Stimulated activated naive CD8-positive, alpha-beta T cell treated with anti-CD3 and anti-CD28 coated beads, Interleukin-15, amount 100 ng/mL, for 72 hours (primary cell): ENCODE measurements at regions not wholly inside any gene's neighbourhood (a gene's known extent, or its start where the extent isn't known, plus 50 kb on each side); places are given as distances from the start of the nearest gene placed in this dataset.

Source experiments
- ATAC-seq: fragments of 150-1000 bp; cut with Tn5 transposase; 2 replicates; pipeline ENCODE4 v1.10.0; 2021; ENCODE audit warnings: mild to moderate bottlenecking, moderate library complexity
- DNase-seq, 2 donors: peaks; one replicate each; pipeline ENCODE4 v3.0.0; 2021 to 2022
- H3K27ac Mint-ChIP-seq, 2 donors: one replicate each; pipeline ENCODE4 v1.8.0; 2022; ENCODE audit warnings: mild to moderate bottlenecking in 2 of 2, mixed read lengths in 2 of 2, moderate library complexity in 2 of 2
- H3K27me3 Mint-ChIP-seq: one replicate; pipeline ENCODE4 v1.8.0; 2022; ENCODE audit warnings: mixed read lengths
- H3K4me1 Mint-ChIP-seq: one replicate; pipeline ENCODE4 v1.8.0; 2022; ENCODE audit warnings: mild to moderate bottlenecking, mixed read lengths
- H3K4me3 Mint-ChIP-seq, 2 donors: one replicate each; pipeline ENCODE4 v1.8.0; 2022; ENCODE audit warnings: mild to moderate bottlenecking in 2 of 2, mixed read lengths in 2 of 2, moderate library complexity in 1 of 2
- H3K9me3 Mint-ChIP-seq, 2 donors: one replicate each; pipeline ENCODE4 v1.8.0; 2022; ENCODE audit warnings: mixed read lengths in 2 of 2

DNA sequence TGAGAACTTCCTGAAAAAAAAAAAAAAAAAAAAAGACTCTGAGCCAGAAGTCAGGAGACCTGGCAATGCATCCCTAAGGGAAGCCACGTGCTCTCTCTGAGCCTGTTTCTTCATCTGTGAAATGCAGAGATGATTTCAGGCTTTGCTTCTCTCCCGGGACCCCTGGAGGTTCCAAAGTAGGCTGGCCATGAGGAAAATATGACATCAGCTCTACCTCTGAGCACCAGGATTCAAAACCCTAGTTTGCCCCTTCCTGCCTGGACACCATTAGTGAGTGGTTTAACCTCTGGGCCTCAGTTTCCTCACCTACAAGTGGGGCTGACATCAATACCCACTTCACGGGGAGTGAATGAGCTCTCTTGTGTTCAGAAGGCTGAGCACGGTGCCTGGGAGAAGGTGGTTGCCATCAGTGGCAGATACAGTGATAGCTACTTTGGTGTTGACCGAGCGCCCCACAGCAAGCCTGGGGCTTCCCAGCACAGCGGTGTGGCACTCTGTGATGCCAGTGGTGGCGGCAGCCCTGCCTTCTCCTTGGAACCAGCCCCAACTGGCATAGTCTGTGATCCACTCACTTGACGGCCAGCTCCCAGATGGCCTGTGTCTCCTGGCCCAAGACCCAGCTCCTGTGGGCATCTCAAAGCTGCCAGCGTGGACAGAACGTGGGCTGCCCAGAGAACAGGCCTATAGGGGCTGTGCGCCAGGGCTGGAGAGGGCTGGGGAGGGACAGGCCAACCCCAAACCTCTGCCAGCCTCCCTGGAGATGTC, 153.1 kb upstream of the UNC5B start:
- no peak for ATAC-seq
- H3K4me3 Mint-ChIP-seq: no peak overlapping the region
- DNase-seq: no peak
- H3K27ac Mint-ChIP-seq: no peak overlapping the region
- H3K27me3 Mint-ChIP-seq: peaks cover 3% of the 10 kb centered on the region
- H3K9me3 Mint-ChIP-seq: no peaks in the 10 kb centered on the region
- no peaks in the 10 kb centered on the region for H3K4me1 Mint-ChIP-seq

- Mint-ChIP-seq H3K4me3 (no peak overlapping the region), H3K9me3 (no peaks in the 10 kb centered on the region), H3K27me3 (no peaks in the 10 kb centered on the region)
Measured at GRCh38 chr10:71059943-71060342, 152.4 kb upstream of the UNC5B start.

DNA sequence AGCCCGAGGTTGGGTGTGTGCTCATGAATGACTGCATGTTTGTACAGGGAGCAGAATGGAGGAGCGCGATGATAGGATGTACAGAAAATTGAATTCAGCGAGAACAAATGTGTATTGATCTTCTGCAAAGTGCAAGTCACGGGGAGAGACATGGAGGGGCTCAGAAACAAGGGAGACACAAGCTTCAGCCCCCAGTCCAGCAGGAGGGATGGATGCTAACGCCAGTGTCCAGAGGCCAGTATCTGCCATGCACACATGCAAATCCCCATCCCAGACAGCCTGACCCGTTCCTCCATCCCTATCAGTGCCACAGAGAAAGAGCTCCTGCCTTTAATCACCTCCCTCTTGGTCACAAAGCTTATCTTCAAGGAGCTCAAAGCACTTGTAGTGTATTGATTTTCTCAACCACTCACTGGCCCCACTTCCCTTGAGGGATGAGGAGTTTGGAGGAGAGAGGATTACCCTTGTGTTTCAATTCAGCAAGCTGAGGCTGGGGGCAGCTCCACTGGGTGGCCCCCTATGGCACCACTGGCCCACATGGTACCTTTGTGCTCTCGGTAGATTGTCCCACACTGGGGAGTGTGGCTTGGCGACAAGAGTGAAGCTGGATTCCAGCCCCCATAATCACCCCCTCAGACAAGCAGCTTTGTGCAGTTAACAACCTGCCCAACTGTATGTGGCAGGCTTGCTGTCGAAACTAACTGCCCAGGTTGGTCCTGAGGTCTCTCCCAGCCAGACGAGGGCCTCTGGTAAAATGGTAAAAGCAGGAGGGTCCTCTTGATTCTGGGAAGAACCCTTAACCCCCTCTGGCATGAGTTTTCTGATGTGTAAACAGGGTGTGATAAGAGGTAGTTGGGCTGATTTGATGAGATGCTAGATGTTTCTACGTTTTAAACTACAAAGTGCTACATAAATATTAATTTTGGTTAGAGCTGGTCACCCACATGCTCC, 151.6 kb upstream of the UNC5B start:
- DNase-seq (no peak), ATAC-seq (no peak)
- no peak overlapping the region for H3K4me3 Mint-ChIP-seq
- H3K4me1 Mint-ChIP-seq: no peaks in the 10 kb centered on the region
- H3K27ac Mint-ChIP-seq: no peak overlapping the region
- no peaks in the 10 kb centered on the region for H3K9me3 Mint-ChIP-seq
- H3K27me3 Mint-ChIP-seq: no peaks in the 10 kb centered on the region

More at GRCh38 chr10:71059943-71060342, 152.4 kb upstream of the UNC5B start:
- Mint-ChIP-seq H3K4me1 (no peaks in the 10 kb centered on the region), H3K27ac (no peak overlapping the region)
- ATAC-seq: no peak
- no peak for DNase-seq

DNA sequence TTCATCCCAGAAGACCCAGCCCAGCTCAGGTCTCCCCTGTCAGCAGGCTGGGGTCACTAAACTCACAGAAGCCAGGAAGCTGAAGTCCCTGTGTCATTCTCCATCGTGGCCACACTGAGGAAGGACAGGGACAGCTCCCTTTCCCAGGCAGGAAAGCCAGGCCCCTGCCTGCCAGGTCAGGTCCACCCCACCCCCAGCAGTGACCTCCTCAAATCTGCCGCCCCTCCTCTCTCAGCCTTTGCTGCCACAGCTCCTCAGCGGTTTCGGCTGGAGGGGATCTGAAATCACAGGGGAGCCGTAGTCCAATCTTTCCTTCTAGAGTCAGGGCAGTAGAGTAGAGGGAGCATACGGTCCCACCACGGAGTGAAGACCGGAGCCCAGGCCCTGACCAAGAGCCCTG, 150.9 kb upstream of the UNC5B start:
- H3K27me3 Mint-ChIP-seq: no peaks in the 10 kb centered on the region
- DNase-seq (no peak), ATAC-seq (no peak)
- H3K9me3 Mint-ChIP-seq: no peaks in the 10 kb centered on the region
- H3K4me3 Mint-ChIP-seq: no peak overlapping the region
- H3K4me1 Mint-ChIP-seq: no peaks in the 10 kb centered on the region
- H3K27ac Mint-ChIP-seq: peak overlapping the region; percentile 13 to 80

DNA sequence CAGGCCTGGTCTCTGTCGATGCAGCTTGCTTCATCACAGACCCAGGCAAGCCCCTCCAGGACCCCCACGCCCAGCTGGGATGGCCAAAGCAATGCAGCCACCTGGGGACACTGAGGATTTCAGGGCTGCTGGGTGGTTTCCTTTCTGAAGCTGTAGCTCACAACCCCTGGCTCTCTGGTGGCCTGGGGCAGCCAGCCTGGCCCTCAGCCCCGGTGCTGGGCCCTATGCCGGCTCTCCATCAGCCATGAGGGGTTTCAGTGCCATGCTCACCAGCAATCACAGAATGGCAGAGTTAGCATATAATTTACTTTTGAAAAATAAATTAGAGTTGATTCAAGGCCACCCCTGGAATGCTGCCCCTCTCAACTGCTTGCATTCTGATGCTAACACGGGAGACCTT, 150.2 kb upstream of the UNC5B start:
- no peaks in the 10 kb centered on the region for H3K27me3 Mint-ChIP-seq
- no peak overlapping the region for H3K27ac Mint-ChIP-seq
- no peaks in the 10 kb centered on the region for H3K9me3 Mint-ChIP-seq
- ATAC-seq (no peak), DNase-seq (no peak)
- no peak overlapping the region for H3K4me3 Mint-ChIP-seq
- H3K4me1 Mint-ChIP-seq: no peaks in the 10 kb centered on the region

DNA sequence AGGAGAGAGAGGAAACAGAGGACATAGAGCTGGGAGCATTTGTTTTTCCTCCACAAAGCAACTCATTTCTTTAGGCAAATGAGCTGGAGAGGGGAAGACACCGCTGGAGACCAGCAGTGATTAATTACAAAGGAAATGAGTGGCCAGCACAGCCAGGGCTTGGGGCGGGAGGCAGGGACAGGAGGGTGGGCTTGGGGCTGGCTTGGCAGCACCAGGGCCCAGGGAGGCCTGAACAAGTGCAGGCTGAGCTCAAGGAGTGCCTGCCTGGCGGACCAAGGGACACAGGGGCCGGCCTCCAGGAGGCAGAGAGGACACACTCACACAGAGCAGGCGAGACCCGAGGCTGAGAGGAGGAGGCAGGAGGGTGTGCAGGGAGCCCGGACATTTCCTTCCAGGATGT, 149.0 kb upstream of the UNC5B start:
- Mint-ChIP-seq H3K4me1 (no peaks in the 10 kb centered on the region), H3K27me3 (no peaks in the 10 kb centered on the region), H3K9me3 (no peaks in the 10 kb centered on the region), H3K27ac (no peak overlapping the region), H3K4me3 (no peak overlapping the region)
- ATAC-seq (no peak), DNase-seq (no peak)

GRCh38 chr10:71064413-71065118, 147.8 kb upstream of the UNC5B start:
- Mint-ChIP-seq H3K27me3 (no peaks in the 10 kb centered on the region), H3K27ac (no peak overlapping the region), H3K4me1 (no peaks in the 10 kb centered on the region), H3K9me3 (no peaks in the 10 kb centered on the region), H3K4me3 (no peak overlapping the region)
- ATAC-seq (no peak), DNase-seq (no peak)

GRCh38 chr10:71065659-71066058, 146.7 kb upstream of the UNC5B start:
- Mint-ChIP-seq H3K9me3 (no peaks in the 10 kb centered on the region), H3K27ac (no peak overlapping the region), H3K27me3 (no peaks in the 10 kb centered on the region), H3K4me1 (no peaks in the 10 kb centered on the region), H3K4me3 (no peak overlapping the region)
- no peak for DNase-seq
- ATAC-seq: no peak

DNA sequence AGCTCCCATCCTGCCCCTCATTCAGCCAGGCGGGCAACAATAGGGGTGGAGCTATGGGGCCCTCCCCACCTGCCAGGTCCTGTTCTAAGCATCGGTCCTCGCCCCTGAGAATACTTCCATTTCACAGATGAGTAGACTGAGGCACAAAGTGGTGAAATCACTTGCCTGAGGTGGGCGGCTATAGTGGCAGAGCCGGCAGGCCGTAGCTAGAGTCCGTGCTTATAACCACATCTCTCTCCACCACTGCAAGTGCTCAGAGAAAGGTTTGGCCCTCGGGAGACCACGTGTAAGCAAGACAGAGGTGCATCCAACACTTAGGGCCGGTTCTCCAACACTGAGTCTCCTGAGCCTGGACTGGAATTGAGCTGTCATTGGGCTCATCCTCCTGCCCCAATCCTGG, 145.8 kb upstream of the UNC5B start:
- DNase-seq (no peak), ATAC-seq (no peak)
- H3K4me3 Mint-ChIP-seq: no peak overlapping the region
- no peaks in the 10 kb centered on the region for H3K4me1 Mint-ChIP-seq
- H3K27ac Mint-ChIP-seq: no peak overlapping the region
- no peaks in the 10 kb centered on the region for H3K9me3 Mint-ChIP-seq
- H3K27me3 Mint-ChIP-seq: no peaks in the 10 kb centered on the region

- Mint-ChIP-seq H3K4me3 (no peak overlapping the region), H3K9me3 (no peaks in the 10 kb centered on the region), H3K27ac (no peak overlapping the region), H3K27me3 (peaks cover 5% of the 10 kb centered on the region), H3K4me1 (no peaks in the 10 kb centered on the region)
- no peak for ATAC-seq
- DNase-seq: no peak
Measured at GRCh38 chr10:71067098-71067740, 145.2 kb upstream of the UNC5B start.

GRCh38 chr10:71068861-71069271, 143.5 kb upstream of the UNC5B start:
- no peak overlapping the region for H3K27ac Mint-ChIP-seq
- H3K4me3 Mint-ChIP-seq: no peak overlapping the region
- peaks cover 9% of the 10 kb centered on the region for H3K27me3 Mint-ChIP-seq
- no peaks in the 10 kb centered on the region for H3K4me1 Mint-ChIP-seq
- DNase-seq (no peak), ATAC-seq (no peak)
- no peaks in the 10 kb centered on the region for H3K9me3 Mint-ChIP-seq

GRCh38 chr10:71069909-71070666, 142.3 kb upstream of the UNC5B start:
- Mint-ChIP-seq H3K4me1 (no peaks in the 10 kb centered on the region), H3K4me3 (no peak overlapping the region), H3K27ac (peak overlapping the region in 1 of 2 donors; percentile 57), H3K27me3 (peaks cover 9% of the 10 kb centered on the region), H3K9me3 (no peaks in the 10 kb centered on the region)
- DNase-seq (no peak), ATAC-seq (no peak)

GRCh38 chr10:71070741-71071140, 141.6 kb upstream of the UNC5B start:
- ATAC-seq (no peak), DNase-seq (no peak)
- no peak overlapping the region for H3K27ac Mint-ChIP-seq
- no peaks in the 10 kb centered on the region for H3K9me3 Mint-ChIP-seq
- H3K27me3 Mint-ChIP-seq: peaks cover 9% of the 10 kb centered on the region
- no peaks in the 10 kb centered on the region for H3K4me1 Mint-ChIP-seq
- H3K4me3 Mint-ChIP-seq: no peak overlapping the region

DNA sequence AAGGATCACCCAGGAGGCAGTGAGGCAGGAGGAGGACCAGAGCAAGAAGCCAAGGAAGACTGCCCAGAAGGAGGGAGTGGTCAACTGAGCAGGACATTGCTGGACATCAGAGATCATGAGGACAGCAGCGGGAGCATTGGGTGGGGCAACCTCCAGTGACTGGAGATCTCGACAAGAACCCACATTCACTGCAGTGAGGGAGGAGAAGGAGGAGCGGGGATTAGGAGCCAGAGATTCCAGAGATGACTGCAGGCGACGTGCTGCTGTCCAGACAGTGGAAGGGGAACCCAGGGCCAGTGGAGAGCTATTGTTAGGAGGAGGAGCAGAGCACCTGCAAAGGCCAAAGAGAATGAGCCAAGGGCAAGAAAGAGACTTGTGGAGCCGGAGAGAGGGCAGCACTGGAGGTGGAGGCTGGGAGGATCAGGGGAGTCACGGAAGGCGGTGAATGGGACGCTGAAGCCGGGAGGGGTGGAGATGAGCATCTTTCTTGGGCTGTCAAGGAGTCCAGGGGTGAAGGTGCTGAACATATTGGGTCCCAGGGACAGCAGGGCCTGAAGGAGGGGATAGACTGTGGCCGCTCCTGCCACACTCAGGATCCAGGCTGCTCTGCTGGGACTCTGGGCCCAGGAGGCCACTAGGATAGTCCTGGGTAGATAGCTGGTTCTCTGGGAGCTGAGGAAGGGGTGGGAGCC, 140.1 kb upstream of the UNC5B start:
- Mint-ChIP-seq H3K27ac (peak overlapping the region in 1 of 2 donors; percentile 12), H3K4me1 (no peaks in the 10 kb centered on the region), H3K9me3 (no peaks in the 10 kb centered on the region), H3K4me3 (no peak overlapping the region), H3K27me3 (peaks cover 9% of the 10 kb centered on the region)
- no peak for DNase-seq
- ATAC-seq: no peak
